Testis (tissue), 2 donors: ENCODE measurements at regions not wholly inside any gene's neighbourhood (a gene's known extent, or its start where the extent isn't known, plus 50 kb on each side); places are given as distances from the start of the nearest gene placed in this dataset.
A peak's percentile ranks its signal among the peaks of the same experiment; 100 is the strongest.

ENCODE experiments used
- DNase-seq: peaks from one replicate; pipeline ENCODE4 v3.0.0-alpha.2; 2019
- H3K27ac ChIP-seq, 2 donors: fragments of 200-600 bp; sonication (generic); one replicate each; pipeline ENCODE4 v1.5.1; 2019
- H3K27me3 ChIP-seq: fragments of 200-600 bp; sonication (generic); one replicate; pipeline ENCODE4 v1.5.1; 2019
- H3K36me3 ChIP-seq: fragments of 200-600 bp; sonication (generic); one replicate; pipeline ENCODE4 v1.5.1; 2017; ENCODE audit warnings: low read depth; ENCODE audit errors: missing control alignments
- H3K4me1 ChIP-seq: fragments of 200-600 bp; sonication (generic); one replicate; pipeline ENCODE4 v1.5.1; 2019
- H3K4me3 ChIP-seq, 2 donors: fragments of 200-600 bp; sonication (generic); one replicate each; pipeline ENCODE4 v1.5.1; 2017 to 2019
- H3K9me3 ChIP-seq: fragments of 200-600 bp; sonication (generic); one replicate; pipeline ENCODE4 v1.5.1; 2017
- CTCF ChIP-seq, 3 experiments: fragments of 450-650 bp in 2 of 3; fragments of 200-600 bp in 1 of 3; sonication (generic) in 1 of 3; IDR thresholded peaks; one replicate each; pipeline ENCODE4 v1.5.1; 2016 to 2019; ENCODE audit warnings: antibody characterized with exemption in 3 of 3, mild to moderate bottlenecking in 2 of 3, moderate library complexity in 1 of 3
- POLR2A ChIP-seq: fragments of 450-650 bp; IDR thresholded peaks from one replicate; pipeline ENCODE4 v1.6.1; 2017; ENCODE audit warnings: antibody characterized with exemption, mild to moderate bottlenecking, moderate library complexity
- WGBS, 2 donors: methylation state at CpG; one replicate each; pipeline ENCODE4 v1.1.5; 2018; 5-methylcytosine and 5-hydroxymethylcytosine counted together
- intact Hi-C: fragments of 100-400 bp; cut with DNase I; formaldehyde crosslinking; loops from one replicate; pipeline ENCODE4 v1.15.1; 2023; ENCODE audit warnings: low total_unique reads

DNA sequence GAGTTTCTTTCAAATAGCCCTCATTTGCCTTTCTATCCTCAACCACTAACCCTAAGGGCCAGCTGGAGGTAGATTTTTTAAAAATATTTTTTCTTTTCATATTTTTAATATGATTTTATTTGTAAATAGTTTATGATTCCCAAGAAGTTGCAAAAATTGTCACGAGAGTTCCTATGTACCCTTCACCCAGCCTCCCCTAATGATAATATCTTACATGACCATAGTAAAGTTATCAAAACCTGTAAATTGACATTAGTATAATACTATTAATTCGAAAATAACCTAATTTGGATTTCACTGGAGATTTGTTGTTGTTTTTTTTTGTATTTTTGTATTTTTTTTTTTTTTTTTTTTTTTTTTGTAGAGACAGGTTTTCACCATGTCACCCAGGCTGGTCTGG is 495.5 kb downstream of the MIAT start:
- Histone ChIP-seq H3K4me1 (peaks cover 13% of the 10 kb centered on the region), H3K27me3 (no peaks in the 10 kb centered on the region), H3K27ac (no peak overlapping the region), H3K36me3 (no peaks in the 10 kb centered on the region), H3K9me3 (no peaks in the 10 kb centered on the region), H3K4me3 (no peak overlapping the region)
- TF ChIP-seq CTCF (IDR thresholded peaks at IDR 0.05) (no peak), POLR2A (no peak)
- WGBS, 2 donors = 78 to 93% methylated on average over 2 of the region's 2 CpGs
- intact Hi-C loops = no loop called here
- DNase-seq = no peak

- intact Hi-C loops = no loop called here
- H3K9me3 ChIP-seq = no peaks in the 10 kb centered on the region
- TF ChIP-seq CTCF (IDR thresholded peaks at IDR 0.05) = no peak
- TF ChIP-seq POLR2A = no peak
- no peak overlapping the region for H3K4me3 ChIP-seq
- no peak for DNase-seq
- no peaks in the 10 kb centered on the region for H3K36me3 ChIP-seq
- H3K27me3 ChIP-seq = no peaks in the 10 kb centered on the region
- no peak overlapping the region for H3K27ac ChIP-seq
- H3K4me1 ChIP-seq = peaks cover 13% of the 10 kb centered on the region
- WGBS, 2 donors = 87 to 94% methylated on average over 4 of the region's 4 CpGs
These were observed 496.0 kb downstream of the MIAT start for GRCh38 chr22:27153386-27153785.

GRCh38 chr22:27154717-27155116 is 497.3 kb downstream of the MIAT start:
- H3K27ac ChIP-seq = no peak overlapping the region
- intact Hi-C loops = no loop called here
- H3K9me3 ChIP-seq = no peaks in the 10 kb centered on the region
- H3K27me3 ChIP-seq = no peaks in the 10 kb centered on the region
- no peak overlapping the region for H3K4me3 ChIP-seq
- no peaks in the 10 kb centered on the region for H3K36me3 ChIP-seq
- peak; percentile 59 for DNase-seq
- WGBS, 2 donors = 27% methylated on average over 12 of the region's 12 CpGs
- TF ChIP-seq POLR2A (no peak), CTCF (IDR thresholded peaks at IDR 0.05) (no peak)
- H3K4me1 ChIP-seq = peaks cover 13% of the 10 kb centered on the region

DNA sequence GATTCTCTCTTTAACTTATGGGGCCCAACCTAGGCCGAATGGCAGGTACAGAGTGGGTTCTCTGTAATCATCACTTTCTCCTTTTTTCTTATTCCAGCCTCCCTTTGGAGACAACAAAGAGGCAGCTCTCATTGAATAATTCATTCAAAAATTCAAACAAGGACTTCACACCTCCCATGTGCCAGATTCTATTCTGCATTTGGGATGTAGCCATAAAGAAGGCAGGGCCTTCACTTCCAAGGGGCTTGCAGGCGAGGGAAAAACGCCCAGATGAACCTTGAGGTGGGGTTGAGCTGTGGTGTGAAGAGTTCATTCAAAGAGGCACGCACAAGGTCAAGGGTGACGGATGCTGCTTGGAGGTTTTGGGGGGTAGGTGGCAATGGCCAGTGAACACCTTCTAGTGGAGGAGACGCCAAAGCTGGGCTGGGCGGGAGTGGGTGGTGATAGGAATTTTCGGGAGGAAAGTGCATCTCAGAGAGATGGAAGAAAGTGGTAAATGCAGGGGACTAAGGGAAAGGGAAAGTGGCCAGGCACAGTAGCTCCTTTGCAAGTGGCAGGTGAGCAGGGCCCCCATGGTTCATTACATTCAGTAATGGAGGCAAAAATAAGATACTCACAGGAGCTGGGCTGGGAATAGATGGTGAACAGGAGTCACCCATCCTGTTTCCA is 499.6 kb downstream of the MIAT start:
- WGBS, 2 donors = 87 to 93% methylated on average over 8 of the region's 8 CpGs

GRCh38 chr22:27157666-27158370 is 500.4 kb downstream of the MIAT start:
- no peaks in the 10 kb centered on the region for H3K36me3 ChIP-seq
- no peaks in the 10 kb centered on the region for H3K9me3 ChIP-seq
- intact Hi-C loops = no loop called here
- H3K27me3 ChIP-seq = no peaks in the 10 kb centered on the region
- 56 to 62% methylated on average over 13 of the region's 13 CpGs for WGBS, 2 donors
- H3K27ac ChIP-seq = no peak overlapping the region
- DNase-seq = no peak
- peaks cover 8% of the 10 kb centered on the region for H3K4me1 ChIP-seq
- TF ChIP-seq CTCF (IDR thresholded peaks at IDR 0.05) = no peak
- TF ChIP-seq POLR2A = no peak
- H3K4me3 ChIP-seq = no peak overlapping the region

More for the DNA sequence above, 499.6 kb downstream of the MIAT start:
- no peak overlapping the region for H3K4me3 ChIP-seq
- H3K4me1 ChIP-seq = peaks cover 8% of the 10 kb centered on the region
- no peaks in the 10 kb centered on the region for H3K9me3 ChIP-seq
- no peak for DNase-seq
- no peaks in the 10 kb centered on the region for H3K27me3 ChIP-seq
- no peaks in the 10 kb centered on the region for H3K36me3 ChIP-seq
- intact Hi-C loops = no loop called here
- TF ChIP-seq POLR2A = no peak
- H3K27ac ChIP-seq = no peak overlapping the region
